Thyroid gland (tissue), 4 donors: ENCODE measurements at regions not wholly inside any gene's neighbourhood (a gene's known extent, or its start where the extent isn't known, plus 50 kb on each side); places are given as distances from the start of the nearest gene placed in this dataset.

Source experiments
- POLR2A ChIP-seq, 2 donors: fragments of 450-650 bp; IDR thresholded peaks; one replicate each; pipeline ENCODE4 v1.6.1; 2017; ENCODE audit warnings: antibody characterized with exemption in 2 of 2, mild to moderate bottlenecking in 2 of 2, moderate library complexity in 1 of 2
- TF ChIP-seq, protein P1 (sequence below), 6 experiments: fragments of 200-600 bp in 3 of 6; fragments of 450-650 bp in 3 of 6; sonication (generic) in 3 of 6; IDR thresholded peaks; one replicate each; pipeline ENCODE4 v1.5.1; 2016 to 2019; ENCODE audit warnings: antibody characterized with exemption in 6 of 6, mild to moderate bottlenecking in 2 of 6, inconsistent platforms in 1 of 6, moderate library complexity in 1 of 6

DNA sequence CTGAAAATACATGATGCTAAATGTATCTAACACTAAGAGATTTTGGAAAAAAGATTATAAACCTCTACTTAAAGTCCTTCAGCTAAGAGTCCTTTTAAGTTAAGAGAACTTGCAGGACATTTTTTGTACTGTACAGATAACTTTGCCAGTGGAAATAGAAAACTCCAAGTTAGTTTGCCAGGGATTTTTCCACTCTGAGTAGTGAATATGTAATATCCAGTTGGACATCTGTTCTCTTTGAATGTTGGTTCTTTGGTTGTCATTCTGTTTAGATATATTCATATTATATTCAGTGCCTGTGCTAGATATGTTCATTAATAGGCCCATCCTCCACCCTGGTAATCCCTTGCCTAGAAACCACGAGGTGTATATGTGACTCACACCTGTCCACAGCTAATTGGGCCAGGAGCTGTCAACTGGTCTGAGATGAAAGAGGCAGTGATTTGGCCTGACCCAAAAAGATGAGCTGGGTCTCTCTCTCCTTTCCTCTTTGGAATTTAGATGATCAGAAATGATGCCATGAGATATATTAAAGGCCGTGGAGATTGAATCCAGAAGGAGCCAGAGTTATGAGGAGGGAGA is 261.0 kb upstream of the LRIG3 start:
- TF ChIP-seq, protein P1, sequence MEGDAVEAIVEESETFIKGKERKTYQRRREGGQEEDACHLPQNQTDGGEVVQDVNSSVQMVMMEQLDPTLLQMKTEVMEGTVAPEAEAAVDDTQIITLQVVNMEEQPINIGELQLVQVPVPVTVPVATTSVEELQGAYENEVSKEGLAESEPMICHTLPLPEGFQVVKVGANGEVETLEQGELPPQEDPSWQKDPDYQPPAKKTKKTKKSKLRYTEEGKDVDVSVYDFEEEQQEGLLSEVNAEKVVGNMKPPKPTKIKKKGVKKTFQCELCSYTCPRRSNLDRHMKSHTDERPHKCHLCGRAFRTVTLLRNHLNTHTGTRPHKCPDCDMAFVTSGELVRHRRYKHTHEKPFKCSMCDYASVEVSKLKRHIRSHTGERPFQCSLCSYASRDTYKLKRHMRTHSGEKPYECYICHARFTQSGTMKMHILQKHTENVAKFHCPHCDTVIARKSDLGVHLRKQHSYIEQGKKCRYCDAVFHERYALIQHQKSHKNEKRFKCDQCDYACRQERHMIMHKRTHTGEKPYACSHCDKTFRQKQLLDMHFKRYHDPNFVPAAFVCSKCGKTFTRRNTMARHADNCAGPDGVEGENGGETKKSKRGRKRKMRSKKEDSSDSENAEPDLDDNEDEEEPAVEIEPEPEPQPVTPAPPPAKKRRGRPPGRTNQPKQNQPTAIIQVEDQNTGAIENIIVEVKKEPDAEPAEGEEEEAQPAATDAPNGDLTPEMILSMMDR (IDR thresholded peaks at IDR 0.05) = no peak
- no peak for TF ChIP-seq POLR2A (IDR thresholded peaks at IDR 0.05)
